ENCODE measurements at regions not wholly inside any gene's neighbourhood (a gene's known extent, or its start where the extent isn't known, plus 50 kb on each side); places are given as distances from the start of the nearest gene placed in this dataset.

DNA sequence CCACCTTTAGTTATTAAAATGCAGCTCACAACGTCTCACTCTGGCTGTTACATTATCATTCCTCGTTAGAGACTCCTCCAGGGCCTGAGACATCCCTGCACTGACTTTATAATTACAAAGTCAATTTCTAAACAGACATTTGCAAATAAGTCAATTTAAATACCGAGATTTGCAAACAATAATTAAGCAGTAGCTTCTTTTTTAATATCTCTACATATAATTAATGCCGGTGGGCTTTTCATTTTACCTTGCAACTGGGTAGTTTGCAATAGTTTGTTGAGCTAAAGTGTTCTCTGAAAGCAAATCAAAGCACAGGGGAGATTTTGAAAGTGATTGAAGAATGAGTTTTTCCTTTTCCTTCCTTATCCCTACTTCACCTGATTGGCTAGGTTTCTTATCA is 154.4 kb downstream of the TLR4 start:
- no peak for DNase-seq
- Histone ChIP-seq H3K4me3 (ENCODE audit: low read length) (no peak overlapping the region), H3K9me3 (ENCODE audit: control insufficient read depth, low read length) (no peaks in the 10 kb centered on the region), H3K9ac (ENCODE audit: extremely low read depth, low read length, poor library complexity, severe bottlenecking) (no peak overlapping the region), H3K27ac (ENCODE audit: low read depth, low read length) (no peak overlapping the region), H3K27me3 (ENCODE audit: control insufficient read depth, insufficient read depth, low read length, poor library complexity, severe bottlenecking) (no peaks in the 10 kb centered on the region), H3K4me1 (ENCODE audit: control insufficient read depth, insufficient read depth, low read length) (no peaks in the 10 kb centered on the region), H3K36me3 (ENCODE audit: control insufficient read depth, insufficient read depth, low read length) (no peaks in the 10 kb centered on the region)
- Mint-ChIP-seq H3K9me3 (no peaks in the 10 kb centered on the region), H3K4me1 (no peaks in the 10 kb centered on the region), H3K27me3 (ENCODE audit: insufficient read depth) (no peaks in the 10 kb centered on the region), H3K27ac (no peak overlapping the region), H3K4me3 (no peak overlapping the region), H3K36me3 (ENCODE audit: low read depth) (no peaks in the 10 kb centered on the region)
- TF ChIP-seq CTCF (conservative IDR thresholded peaks at IDR 0.05), result no peak
- 44 to 76% methylated on average over 2 to 4 of the region's 4 CpGs for WGBS, 2 experiments (ENCODE audit: insufficient coverage in 1 of 2, insufficient read length in 1 of 2)

DNA sequence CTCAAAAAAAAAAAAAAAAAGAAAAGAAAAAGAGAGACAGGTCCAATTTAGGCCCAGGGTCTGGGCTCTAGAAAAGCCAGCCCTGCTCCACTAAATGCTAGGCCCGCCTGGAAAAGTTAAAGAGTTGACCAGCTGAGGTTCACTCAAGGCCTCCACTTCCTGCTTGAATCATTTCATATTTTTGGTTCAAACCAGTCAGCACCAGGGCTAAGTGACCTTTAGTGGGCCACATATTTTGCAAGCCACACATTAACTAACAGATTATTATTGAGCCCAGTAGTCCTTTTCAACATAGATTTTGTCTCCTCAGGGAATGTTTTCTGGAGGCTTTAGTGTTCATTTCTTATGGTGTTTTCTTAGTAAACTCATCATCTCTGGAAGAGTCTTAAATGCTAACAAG is 156.6 kb downstream of the TLR4 start:
- Mint-ChIP-seq H3K36me3 (ENCODE audit: low read depth) (no peaks in the 10 kb centered on the region), H3K27ac (no peak overlapping the region), H3K4me1 (no peaks in the 10 kb centered on the region), H3K9me3 (no peaks in the 10 kb centered on the region), H3K4me3 (no peak overlapping the region), H3K27me3 (ENCODE audit: insufficient read depth) (no peaks in the 10 kb centered on the region)
- whole genome bisulfite sequencing, 2 experiments (ENCODE audit: insufficient coverage in 1 of 2, insufficient read length in 1 of 2), result 97 to 100% methylated on average over 1 of the region's 1 CpG
- no peaks in the 10 kb centered on the region for H3K36me3 ChIP-seq (ENCODE audit: control insufficient read depth, insufficient read depth, low read length)
- no peak for DNase-seq
- no peak for TF ChIP-seq CTCF (conservative IDR thresholded peaks at IDR 0.05)
- H3K9me3 ChIP-seq (ENCODE audit: control insufficient read depth, low read length), result no peaks in the 10 kb centered on the region
- H3K27ac ChIP-seq (ENCODE audit: low read depth, low read length), result no peak overlapping the region
- H3K27me3 ChIP-seq (ENCODE audit: control insufficient read depth, insufficient read depth, low read length, poor library complexity, severe bottlenecking), result no peaks in the 10 kb centered on the region
- H3K4me3 ChIP-seq (ENCODE audit: low read length), result no peak overlapping the region
- no peak overlapping the region for H3K9ac ChIP-seq (ENCODE audit: extremely low read depth, low read length, poor library complexity, severe bottlenecking)
- no peaks in the 10 kb centered on the region for H3K4me1 ChIP-seq (ENCODE audit: control insufficient read depth, insufficient read depth, low read length)

DNA sequence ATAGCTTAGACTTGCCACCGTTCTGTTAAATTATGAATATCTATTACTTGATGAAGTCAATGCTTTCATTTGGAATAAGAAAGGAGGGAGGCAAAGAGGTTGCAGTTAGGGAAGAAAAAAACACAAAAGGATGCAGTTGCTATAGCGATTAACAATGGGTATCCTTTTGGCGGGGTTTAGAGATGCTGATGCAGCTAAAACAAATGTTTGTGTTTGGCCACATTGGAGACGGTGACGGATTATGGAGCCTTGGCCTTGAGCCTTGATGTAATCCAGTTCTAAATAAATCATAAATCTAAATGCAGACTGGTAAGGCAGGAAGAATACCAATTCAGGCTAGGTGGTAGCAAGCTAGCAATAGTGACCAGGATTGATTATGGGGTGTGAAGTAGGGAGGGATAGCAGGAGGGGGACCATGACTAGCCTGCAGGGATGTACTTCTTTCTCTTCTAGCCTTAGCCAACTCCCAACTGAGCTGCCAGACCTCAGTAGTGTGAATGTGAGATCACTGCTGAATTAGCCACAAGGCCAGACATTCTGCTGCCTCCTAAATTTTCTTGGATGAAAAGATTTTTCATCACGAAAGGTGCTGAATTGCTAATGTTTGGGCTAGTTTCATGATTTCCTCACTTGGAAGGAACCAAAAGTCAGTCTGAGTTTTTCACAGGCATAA is 160.3 kb downstream of the TLR4 start:
- H3K4me1 Mint-ChIP-seq, result no peaks in the 10 kb centered on the region
- Histone ChIP-seq H3K4me1 (ENCODE audit: control insufficient read depth, insufficient read depth, low read length) (no peaks in the 10 kb centered on the region), H3K4me3 (ENCODE audit: low read length) (no peak overlapping the region), H3K9ac (ENCODE audit: extremely low read depth, low read length, poor library complexity, severe bottlenecking) (no peak overlapping the region), H3K27ac (ENCODE audit: low read depth, low read length) (no peak overlapping the region), H3K27me3 (ENCODE audit: control insufficient read depth, insufficient read depth, low read length, poor library complexity, severe bottlenecking) (no peaks in the 10 kb centered on the region), H3K36me3 (ENCODE audit: control insufficient read depth, insufficient read depth, low read length) (no peaks in the 10 kb centered on the region), H3K9me3 (ENCODE audit: control insufficient read depth, low read length) (no peaks in the 10 kb centered on the region)
- 83 to 91% methylated on average over 4 to 6 of the region's 6 CpGs for WGBS, 2 experiments (ENCODE audit: insufficient coverage in 1 of 2, insufficient read length in 1 of 2)
- DNase-seq, result no peak
- no peak for TF ChIP-seq CTCF (conservative IDR thresholded peaks at IDR 0.05)
- no peak overlapping the region for H3K27ac Mint-ChIP-seq
- H3K4me3 Mint-ChIP-seq, result no peak overlapping the region
- no peaks in the 10 kb centered on the region for H3K27me3 Mint-ChIP-seq (ENCODE audit: insufficient read depth)
- no peaks in the 10 kb centered on the region for H3K9me3 Mint-ChIP-seq
- H3K36me3 Mint-ChIP-seq (ENCODE audit: low read depth), result no peaks in the 10 kb centered on the region

Data from endodermal cell (in vitro differentiated cells).